Endodermal cell (in vitro differentiated cells): ENCODE measurements at regions not wholly inside any gene's neighbourhood (a gene's known extent, or its start where the extent isn't known, plus 50 kb on each side); places are given as distances from the start of the nearest gene placed in this dataset.

Experiments used
- DNase-seq: peaks from one replicate; pipeline ENCODE4 v3.0.0-alpha.2; 2017
- H3K27ac ChIP-seq: 2 replicates; pipeline ENCODE4 v1.5.1; 2013; ENCODE audit warnings: mild to moderate bottlenecking, low read depth, low read length, moderate library complexity
- H3K27me3 ChIP-seq: 2 replicates; pipeline ENCODE4 v1.6.1; 2013; ENCODE audit warnings: mild to moderate bottlenecking, low read length, moderate library complexity; ENCODE audit not compliant: insufficient read depth, control insufficient read depth, poor library complexity, severe bottlenecking
- H3K36me3 ChIP-seq: 2 replicates; pipeline ENCODE4 v1.7.0; 2013; ENCODE audit warnings: mild to moderate bottlenecking, low read length, moderate library complexity; ENCODE audit not compliant: control insufficient read depth, insufficient read depth
- H3K4me1 ChIP-seq: one replicate; pipeline ENCODE4 v1.7.0; 2013; ENCODE audit warnings: low read length; ENCODE audit not compliant: control insufficient read depth, insufficient read depth
- H3K4me3 ChIP-seq: 2 replicates; pipeline ENCODE4 v1.5.1; 2013; ENCODE audit warnings: mild to moderate bottlenecking, low read length, moderate library complexity
- H3K9ac ChIP-seq: 2 replicates; pipeline ENCODE4 v1.6.1; 2013; ENCODE audit warnings: mild to moderate bottlenecking, low read length, moderate library complexity; ENCODE audit not compliant: poor library complexity, severe bottlenecking; ENCODE audit errors: extremely low read depth
- H3K9me3 ChIP-seq: 2 replicates; pipeline ENCODE4 v1.6.1; 2013; ENCODE audit warnings: mild to moderate bottlenecking, low read length, moderate library complexity; ENCODE audit not compliant: control insufficient read depth
- H3K27ac Mint-ChIP-seq: 2 replicates; pipeline ENCODE4 v1.8.0; 2020; ENCODE audit warnings: mixed read lengths
- H3K27me3 Mint-ChIP-seq: 2 replicates; pipeline ENCODE4 v1.8.0; 2021; ENCODE audit warnings: mild to moderate bottlenecking, mixed read lengths; ENCODE audit not compliant: insufficient read depth
- H3K36me3 Mint-ChIP-seq: 2 replicates; pipeline ENCODE4 v1.8.0; 2020; ENCODE audit warnings: low read depth, mixed read lengths
- H3K4me1 Mint-ChIP-seq: 2 replicates; pipeline ENCODE4 v1.8.0; 2020; ENCODE audit warnings: mixed read lengths
- H3K4me3 Mint-ChIP-seq: 2 replicates; pipeline ENCODE4 v1.8.0; 2020; ENCODE audit warnings: mild to moderate bottlenecking, moderate library complexity, mixed read lengths
- H3K9me3 Mint-ChIP-seq: 2 replicates; pipeline ENCODE4 v1.8.0; 2020; ENCODE audit warnings: mild to moderate bottlenecking, mixed read lengths
- WGBS, 2 experiments: methylation state at CpG; one replicate each; pipeline versions ENCODE4 v1.1.5 to v1.1.7; 2013; ENCODE audit warnings: missing lambda C conversion rate in 2 of 2, mixed read lengths in 1 of 2; ENCODE audit not compliant: insufficient coverage in 1 of 2, insufficient read length in 1 of 2; 5-methylcytosine and 5-hydroxymethylcytosine counted together
- TF ChIP-seq, protein P1 (sequence below): fragments of 200-600 bp; sonication (generic); conservative IDR thresholded peaks from 2 replicates; pipeline ENCODE4 v1.5.0; 2021; ENCODE audit warnings: antibody characterized with exemption, mild to moderate bottlenecking

DNA sequence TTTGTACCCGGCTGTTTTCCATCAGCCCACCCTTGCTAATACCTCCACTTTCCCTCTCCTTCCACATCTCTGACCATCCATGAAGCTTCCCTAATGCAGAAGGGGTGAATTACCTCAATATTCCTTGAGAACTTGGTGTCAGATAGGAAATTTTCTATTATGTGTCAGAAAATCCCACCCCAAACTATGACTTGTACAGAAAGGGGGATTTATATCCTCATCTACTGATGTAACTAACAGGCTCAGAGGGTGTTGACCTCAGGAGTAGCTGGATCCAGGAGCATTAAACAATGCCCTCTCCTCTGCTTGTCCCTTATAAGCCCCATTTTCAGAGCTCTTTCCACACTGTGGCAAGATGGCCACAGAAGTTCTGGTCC lies 242.8 kb upstream of the TLE3 start:
- H3K4me1 Mint-ChIP-seq: peaks cover 26% of the 10 kb centered on the region
- no peak overlapping the region for H3K27ac Mint-ChIP-seq
- TF ChIP-seq, protein P1, sequence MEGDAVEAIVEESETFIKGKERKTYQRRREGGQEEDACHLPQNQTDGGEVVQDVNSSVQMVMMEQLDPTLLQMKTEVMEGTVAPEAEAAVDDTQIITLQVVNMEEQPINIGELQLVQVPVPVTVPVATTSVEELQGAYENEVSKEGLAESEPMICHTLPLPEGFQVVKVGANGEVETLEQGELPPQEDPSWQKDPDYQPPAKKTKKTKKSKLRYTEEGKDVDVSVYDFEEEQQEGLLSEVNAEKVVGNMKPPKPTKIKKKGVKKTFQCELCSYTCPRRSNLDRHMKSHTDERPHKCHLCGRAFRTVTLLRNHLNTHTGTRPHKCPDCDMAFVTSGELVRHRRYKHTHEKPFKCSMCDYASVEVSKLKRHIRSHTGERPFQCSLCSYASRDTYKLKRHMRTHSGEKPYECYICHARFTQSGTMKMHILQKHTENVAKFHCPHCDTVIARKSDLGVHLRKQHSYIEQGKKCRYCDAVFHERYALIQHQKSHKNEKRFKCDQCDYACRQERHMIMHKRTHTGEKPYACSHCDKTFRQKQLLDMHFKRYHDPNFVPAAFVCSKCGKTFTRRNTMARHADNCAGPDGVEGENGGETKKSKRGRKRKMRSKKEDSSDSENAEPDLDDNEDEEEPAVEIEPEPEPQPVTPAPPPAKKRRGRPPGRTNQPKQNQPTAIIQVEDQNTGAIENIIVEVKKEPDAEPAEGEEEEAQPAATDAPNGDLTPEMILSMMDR: no peak

DNA sequence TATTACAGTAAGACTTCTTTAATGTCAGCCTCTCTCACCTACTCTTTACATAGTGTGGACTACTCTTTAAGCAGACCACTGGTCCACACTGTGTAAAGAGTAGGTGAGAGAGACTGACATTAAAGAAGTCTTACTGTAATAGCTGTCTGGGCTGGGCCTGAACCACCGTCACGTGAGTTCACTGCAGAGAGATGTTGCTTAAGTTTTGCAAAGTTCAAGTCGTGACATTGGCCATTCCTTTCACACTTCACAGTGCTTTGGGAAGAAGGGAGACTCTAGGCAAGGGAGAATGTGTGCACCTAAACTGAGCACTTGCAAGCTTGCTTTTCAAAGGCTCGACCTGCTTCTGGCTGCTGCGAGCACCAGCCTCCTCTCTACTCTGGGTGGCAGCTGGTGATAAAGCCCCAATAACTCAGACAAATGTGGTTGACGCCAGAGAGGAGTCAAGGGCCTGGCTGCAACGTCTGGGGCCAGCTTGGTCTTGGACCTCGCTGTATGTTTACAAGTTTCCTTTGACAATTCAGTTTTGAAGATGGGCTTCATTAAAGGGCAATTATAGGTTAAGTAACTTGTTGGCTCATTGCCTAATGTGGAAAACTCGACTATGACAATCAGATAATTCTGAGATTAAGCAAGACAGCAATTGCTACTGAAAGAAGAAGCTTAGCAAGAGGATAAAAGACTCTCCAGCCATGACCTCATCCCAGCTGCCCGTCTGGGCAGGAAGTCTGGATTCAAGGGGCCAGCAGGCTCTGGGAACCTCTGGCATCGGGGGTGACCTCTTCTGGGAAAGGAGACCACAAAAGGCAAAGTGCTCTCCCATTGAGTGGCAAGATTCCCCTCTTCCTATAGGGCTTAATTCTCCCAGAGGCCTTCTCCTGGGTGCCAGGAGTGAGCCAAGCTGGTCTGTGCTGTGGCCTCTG lies 242.1 kb upstream of the TLE3 start:
- no peak overlapping the region for H3K4me3 ChIP-seq
- H3K27ac Mint-ChIP-seq: no peak overlapping the region

More for the DNA sequence above, 242.8 kb upstream of the TLE3 start:
- H3K9me3 Mint-ChIP-seq: peaks cover 4% of the 10 kb centered on the region
- Histone ChIP-seq H3K36me3 (no peaks in the 10 kb centered on the region), H3K27me3 (peaks cover 2% of the 10 kb centered on the region), H3K4me3 (no peak overlapping the region), H3K9ac (no peak overlapping the region), H3K27ac (no peak overlapping the region), H3K4me1 (peaks cover 17% of the 10 kb centered on the region), H3K9me3 (no peaks in the 10 kb centered on the region)
- peaks cover 39% of the 10 kb centered on the region for H3K27me3 Mint-ChIP-seq
- H3K4me3 Mint-ChIP-seq: no peak overlapping the region
- no peak for DNase-seq
- WGBS, 2 experiments: 89 to 92% methylated on average over 1 of the region's 1 CpG
- no peaks in the 10 kb centered on the region for H3K36me3 Mint-ChIP-seq

DNA sequence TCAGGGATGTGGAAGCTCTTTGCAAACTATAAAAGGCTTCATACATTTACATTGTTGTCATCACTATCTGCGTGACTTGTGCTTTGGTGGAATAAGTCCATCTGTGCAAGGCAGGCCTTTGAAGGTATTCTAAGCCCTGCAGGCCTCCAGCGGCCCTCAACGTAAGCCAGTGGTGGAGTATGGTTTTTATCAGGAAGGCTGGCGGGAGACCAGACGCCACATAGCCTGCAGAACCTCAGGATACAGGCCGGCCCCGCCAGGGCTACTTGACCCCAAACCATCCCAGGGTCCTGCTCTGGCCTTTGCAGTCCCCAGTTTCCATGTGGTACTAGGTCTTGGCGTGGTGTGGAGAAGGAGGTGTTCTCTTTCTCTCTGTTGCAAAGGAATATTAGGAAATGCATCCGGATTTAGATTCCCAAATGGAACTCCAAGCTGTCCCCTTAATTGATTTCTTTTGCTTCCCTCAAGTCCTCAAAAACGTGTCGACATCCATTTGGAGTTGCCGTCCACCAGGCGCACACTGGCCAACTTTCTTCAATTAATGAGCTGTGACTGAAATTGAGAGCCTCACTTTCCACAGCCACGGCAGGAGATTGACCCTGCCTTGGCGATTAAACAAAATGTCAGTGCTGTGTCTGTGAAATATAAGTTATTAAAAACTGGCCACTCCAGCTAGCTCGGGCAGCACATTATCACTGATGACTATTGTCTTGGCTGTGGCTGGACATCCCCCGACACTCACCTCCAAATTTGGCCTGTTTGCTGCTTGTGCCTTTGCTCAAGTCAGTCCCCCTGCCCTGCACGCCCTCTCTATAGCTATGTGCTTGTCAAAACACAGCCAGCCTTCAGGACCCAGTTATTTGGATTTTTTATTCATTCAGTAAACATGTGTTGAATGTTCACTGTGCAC lies 239.8 kb upstream of the TLE3 start:
- H3K36me3 Mint-ChIP-seq: peaks cover 3% of the 10 kb centered on the region
- no peak overlapping the region for H3K4me3 Mint-ChIP-seq
- no peak overlapping the region for H3K27ac Mint-ChIP-seq
- peak; percentile 17 for DNase-seq
- peaks cover 31% of the 10 kb centered on the region for H3K9me3 Mint-ChIP-seq
- Histone ChIP-seq H3K9ac (no peak overlapping the region), H3K4me1 (peaks cover 4% of the 10 kb centered on the region), H3K4me3 (no peak overlapping the region), H3K9me3 (peaks cover 14% of the 10 kb centered on the region), H3K36me3 (no peaks in the 10 kb centered on the region), H3K27me3 (no peaks in the 10 kb centered on the region), H3K27ac (no peak overlapping the region)
- WGBS, 2 experiments: 86 to 89% methylated on average over 8 to 18 of the region's 18 CpGs
- H3K27me3 Mint-ChIP-seq: peaks cover 23% of the 10 kb centered on the region
- H3K4me1 Mint-ChIP-seq: peaks cover 10% of the 10 kb centered on the region
- TF ChIP-seq, protein P1: no peak

More for the DNA sequence above, 242.1 kb upstream of the TLE3 start:
- Mint-ChIP-seq H3K4me3 (no peak overlapping the region), H3K4me1 (peaks cover 20% of the 10 kb centered on the region), H3K27me3 (peaks cover 34% of the 10 kb centered on the region), H3K9me3 (peaks cover 10% of the 10 kb centered on the region), H3K36me3 (no peaks in the 10 kb centered on the region)
- H3K9ac ChIP-seq: no peak overlapping the region
- no peaks in the 10 kb centered on the region for H3K36me3 ChIP-seq
- TF ChIP-seq, protein P1: no peak
- H3K9me3 ChIP-seq: peaks cover 1% of the 10 kb centered on the region
- peak; percentile 42 for DNase-seq
- no peaks in the 10 kb centered on the region for H3K27me3 ChIP-seq
- no peak overlapping the region for H3K27ac ChIP-seq
- WGBS, 2 experiments: 87 to 92% methylated on average over 9 to 11 of the region's 11 CpGs
- H3K4me1 ChIP-seq: peaks cover 13% of the 10 kb centered on the region
